GM12874 (cell line): ENCODE measurements at regions not wholly inside any gene's neighbourhood (a gene's known extent, or its start where the extent isn't known, plus 50 kb on each side); places are given as distances from the start of the nearest gene placed in this dataset.

Experiments
- CTCF ChIP-seq: IDR thresholded peaks from 2 replicates; pipeline ENCODE4 v1.5.1; 2011; ENCODE audit warnings: low read depth, mild to moderate bottlenecking, control low read depth, low read length, moderate library complexity; ENCODE audit not compliant: insufficient read depth

- TF ChIP-seq CTCF, result no peak
These were observed 325.4 kb upstream of the SFSWAP start for GRCh38 chr12:131385313-131386166.

DNA sequence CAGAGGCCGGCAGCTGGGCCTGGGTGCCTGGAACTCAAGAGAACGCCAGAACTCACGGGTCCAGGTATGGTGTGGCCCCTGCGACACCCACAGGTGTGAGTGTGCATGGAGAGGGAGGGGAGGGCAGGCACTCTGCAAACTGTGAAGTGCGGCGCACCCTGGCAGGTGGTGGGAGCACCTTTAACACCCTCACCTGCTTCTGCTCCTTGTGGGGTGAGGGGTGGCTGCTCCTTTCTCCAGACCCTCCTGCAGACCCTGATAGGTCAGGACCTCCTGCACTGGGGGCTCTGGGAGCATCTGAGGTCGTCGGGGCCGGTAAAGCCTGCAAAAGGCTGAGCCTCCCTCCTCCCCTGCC, 324.7 kb upstream of the SFSWAP start:
- TF ChIP-seq CTCF, result no peak

DNA sequence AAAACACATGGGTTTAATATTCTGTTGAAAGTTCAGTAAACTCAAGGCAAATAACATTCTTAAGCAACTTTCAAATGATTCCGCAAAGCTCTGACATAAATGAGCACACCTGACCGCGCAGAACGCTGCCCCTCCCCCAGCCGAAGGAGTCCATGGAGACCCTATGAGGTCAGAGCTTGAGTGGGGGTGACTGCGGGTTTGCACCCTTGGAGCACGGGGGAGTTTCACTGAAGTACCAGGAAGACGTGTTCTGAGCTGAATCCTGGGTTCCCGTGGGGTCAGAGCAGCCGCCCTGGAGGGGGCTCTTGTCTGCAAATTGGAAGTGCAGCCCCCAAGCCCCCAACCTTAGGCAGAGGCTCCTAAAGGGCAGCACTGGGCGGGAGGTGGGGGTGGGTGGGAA, 324.1 kb upstream of the SFSWAP start:
- no peak for TF ChIP-seq CTCF

DNA sequence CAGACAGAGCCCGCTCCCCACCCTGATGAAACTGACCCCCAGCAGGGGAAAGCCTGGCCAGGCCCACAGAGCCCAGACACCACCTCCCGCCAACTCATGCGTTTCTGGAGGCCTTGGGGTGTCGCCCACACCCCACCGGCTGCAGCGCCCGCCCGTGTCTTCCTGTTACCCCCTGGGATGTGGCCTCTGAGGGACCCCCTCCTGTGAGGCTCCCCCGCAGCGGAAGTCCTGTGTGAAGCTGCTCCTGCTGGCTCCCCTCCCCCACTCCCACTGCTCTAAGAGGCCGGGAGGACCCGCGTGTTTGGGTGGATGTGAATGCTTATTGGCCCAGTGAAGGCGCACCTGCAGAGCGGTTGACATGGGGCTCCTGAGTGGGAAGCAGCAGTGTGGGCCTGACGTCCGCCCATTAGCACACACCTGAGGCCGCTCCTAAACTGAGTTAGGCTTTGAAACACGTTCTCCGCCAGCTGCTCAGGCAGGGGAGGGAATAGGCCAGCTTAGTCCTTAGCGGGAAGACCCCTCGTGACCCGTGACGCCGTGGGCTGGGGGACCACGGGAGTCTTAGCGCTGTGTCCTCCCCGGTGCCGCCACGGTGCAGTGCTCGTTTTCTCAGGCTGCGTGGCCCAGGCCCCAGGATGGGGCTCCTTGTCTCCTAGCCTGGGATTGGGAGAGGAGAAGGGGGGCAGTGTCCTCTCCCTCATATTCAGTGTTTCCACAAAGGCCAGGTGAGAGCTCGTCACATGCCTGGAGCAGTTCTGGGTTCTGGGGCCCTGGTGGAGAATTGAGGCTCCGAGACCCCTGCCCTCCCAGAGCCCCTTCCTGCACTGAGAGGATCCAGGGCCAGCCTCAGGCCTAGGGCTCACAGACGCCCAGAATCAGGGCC, 323.4 kb upstream of the SFSWAP start:
- TF ChIP-seq CTCF, result no peak

DNA sequence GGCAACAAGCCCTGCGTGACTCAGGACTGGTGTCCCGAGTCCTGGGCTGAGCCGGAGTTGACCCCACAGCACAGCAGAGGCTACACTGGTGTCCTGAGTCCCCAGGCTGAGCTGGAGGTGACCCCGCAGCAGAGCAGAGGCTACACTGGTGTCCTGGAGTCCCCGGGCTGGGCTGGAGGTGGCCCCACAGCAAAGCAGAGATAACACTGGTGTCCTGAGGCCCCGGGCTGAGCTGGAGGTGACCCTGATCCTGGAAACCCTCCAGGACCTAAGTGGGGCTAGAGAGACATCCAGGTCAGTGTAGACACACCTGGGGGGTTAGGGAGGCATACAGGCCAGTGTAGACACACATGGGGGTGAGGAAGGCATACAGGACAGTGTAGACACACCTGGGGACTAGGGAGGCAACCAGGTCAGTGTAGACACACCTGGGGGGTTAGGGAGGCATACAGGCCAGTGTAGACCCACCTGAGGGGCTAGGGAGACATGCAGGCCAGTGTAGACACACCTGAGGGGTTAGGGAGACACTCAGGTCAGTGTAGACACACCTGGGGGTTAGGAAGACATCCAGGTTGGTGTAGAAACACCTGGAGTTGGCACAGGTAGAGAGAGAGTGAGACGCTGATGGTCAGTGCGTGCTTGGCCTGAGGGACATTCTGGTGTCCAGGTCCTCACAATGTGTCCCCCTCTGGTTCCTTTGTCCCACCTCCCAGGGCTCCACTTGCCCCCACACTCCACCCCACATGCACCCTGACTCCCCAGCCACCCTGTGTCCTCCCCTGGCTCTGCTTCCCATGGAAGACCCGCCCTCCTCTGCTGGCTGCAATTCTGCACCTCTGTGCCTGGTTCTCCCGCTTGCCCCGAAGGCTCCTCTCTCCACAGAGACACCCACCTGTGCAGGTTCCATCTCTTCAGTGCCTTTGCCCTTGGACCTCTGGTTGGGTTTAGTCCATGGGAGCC, 321.6 kb upstream of the SFSWAP start:
- TF ChIP-seq CTCF, result no peak

DNA sequence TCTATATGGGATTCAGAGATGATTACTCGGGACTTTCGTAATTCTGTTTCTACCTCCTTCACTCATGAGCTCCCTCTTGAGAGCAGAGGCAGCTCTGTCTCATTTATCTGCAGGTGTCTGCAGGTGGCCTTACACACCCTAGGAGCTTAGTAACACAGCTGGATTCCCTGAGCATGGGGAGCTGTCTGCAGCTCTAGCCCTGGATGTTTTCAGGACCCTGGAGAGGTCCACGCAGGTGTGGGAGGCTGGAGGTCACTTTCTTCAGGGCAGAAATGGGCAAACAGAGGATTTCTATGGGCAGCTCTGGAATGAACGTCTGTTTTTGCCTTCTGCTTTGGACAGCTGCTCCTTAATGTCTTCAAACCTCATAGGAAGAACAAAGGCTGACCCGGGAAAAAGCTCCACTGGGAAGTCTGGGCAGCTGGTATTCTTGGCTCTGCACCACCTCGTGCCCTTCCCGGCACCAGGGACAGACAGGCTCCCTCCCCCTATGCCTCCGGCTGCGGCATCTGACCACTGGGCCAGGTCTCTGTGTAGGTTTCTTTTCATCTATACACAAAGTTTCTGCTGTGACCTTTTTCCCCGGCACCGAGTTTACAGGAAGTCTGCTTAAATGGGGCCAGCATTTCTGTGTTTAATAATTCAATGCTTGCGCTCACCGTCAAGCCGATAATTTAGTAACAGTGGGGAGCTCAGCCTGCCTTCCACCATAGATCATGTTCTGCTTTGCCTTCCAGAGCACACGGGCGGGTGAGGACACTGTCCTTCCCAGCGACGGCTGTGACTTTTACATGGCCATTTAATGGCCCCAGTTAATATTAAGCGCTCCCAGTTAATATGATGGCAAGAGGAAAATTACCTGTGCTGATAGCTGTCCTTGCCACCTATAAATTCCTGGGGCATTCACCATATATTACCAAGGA, 320.2 kb upstream of the SFSWAP start:
- TF ChIP-seq CTCF, result no peak
